Fibroblast of villous mesenchyme (primary cell): ENCODE measurements at regions not wholly inside any gene's neighbourhood (a gene's known extent, or its start where the extent isn't known, plus 50 kb on each side); places are given as distances from the start of the nearest gene placed in this dataset.
"Not testable (repeated sequence)": the region's sequence is repeated elsewhere in the genome, so short reads cannot be mapped to it uniquely, and the experiment has no call there.

Experiments
- DNase-seq: peaks from one replicate; pipeline ENCODE4 v3.0.0-alpha.2; 2010; ENCODE audit warnings: low read depth
- H3K4me3 ChIP-seq: 2 replicates; pipeline ENCODE4 v1.5.1; 2011; ENCODE audit warnings: low read depth, mild to moderate bottlenecking, low read length
- CTCF ChIP-seq: IDR thresholded peaks from 2 replicates; pipeline ENCODE4 v1.5.1; 2012; ENCODE audit warnings: low read depth, mild to moderate bottlenecking, low read length; ENCODE audit not compliant: insufficient read depth

- DNase-seq: peak; percentile 28
- no peak for TF ChIP-seq CTCF
- H3K4me3 ChIP-seq: no peak overlapping the region
These were observed 266.9 kb upstream of the GULP1 start for GRCh38 chr2:188024811-188025210.

DNA sequence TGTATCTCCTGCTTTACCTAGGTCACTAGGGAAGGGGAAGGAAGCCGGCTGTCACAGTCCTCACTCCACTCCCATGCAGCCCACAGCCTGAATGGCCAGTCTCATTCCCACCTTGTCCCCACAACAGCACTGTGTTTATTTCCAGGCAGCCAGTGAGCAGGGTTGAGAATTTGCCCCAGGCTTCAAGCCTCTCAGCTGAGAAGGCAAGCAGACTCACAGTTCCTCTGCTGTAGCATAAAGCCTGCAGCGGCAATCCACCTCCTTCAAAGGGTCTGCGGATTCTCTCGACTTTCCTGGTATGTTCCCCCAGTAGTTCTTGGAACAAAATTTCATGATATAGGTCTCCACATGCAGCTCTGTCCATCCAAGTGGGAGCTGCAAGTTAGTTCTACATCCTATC, 262.9 kb upstream of the GULP1 start:
- TF ChIP-seq CTCF: no peak
- no peak overlapping the region for H3K4me3 ChIP-seq

GRCh38 chr2:188032306-188032705, 259.4 kb upstream of the GULP1 start:
- DNase-seq: no peak
- no peak overlapping the region for H3K4me3 ChIP-seq
- no peak for TF ChIP-seq CTCF

More for the DNA sequence above, 262.9 kb upstream of the GULP1 start:
- no peak for DNase-seq

GRCh38 chr2:188032786-188033185, 258.9 kb upstream of the GULP1 start:
- TF ChIP-seq CTCF: no peak
- no peak overlapping the region for H3K4me3 ChIP-seq
- no peak for DNase-seq

- not testable (repeated sequence) for DNase-seq, H3K4me3 ChIP-seq
These were observed 258.4 kb upstream of the GULP1 start for GRCh38 chr2:188033240-188033639.

DNA sequence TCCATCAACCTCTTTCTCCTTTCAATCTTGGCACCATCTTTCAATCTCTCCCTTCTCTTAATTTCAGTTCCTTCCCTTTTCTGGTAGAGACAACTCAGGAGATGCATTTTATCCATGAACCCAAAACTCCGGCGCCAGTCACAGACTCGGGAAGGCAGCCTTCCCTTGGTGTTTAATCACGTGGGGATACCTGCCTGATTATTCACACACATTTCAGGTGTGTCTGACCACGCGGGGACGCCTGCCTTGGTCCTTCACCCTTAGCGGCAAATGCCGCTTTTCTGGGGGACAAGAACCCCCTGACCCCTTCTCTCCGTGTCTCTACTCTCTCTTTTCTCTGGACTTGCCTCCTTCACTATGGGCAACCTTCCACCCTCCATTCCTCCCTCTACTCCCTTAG, 257.6 kb upstream of the GULP1 start:
- DNase-seq, H3K4me3 ChIP-seq: not testable (repeated sequence)

GRCh38 chr2:188035377-188035776, 256.3 kb upstream of the GULP1 start:
- not testable (repeated sequence) for DNase-seq, H3K4me3 ChIP-seq

GRCh38 chr2:188036786-188037185, 254.9 kb upstream of the GULP1 start:
- DNase-seq: peak; percentile 78
- H3K4me3 ChIP-seq: not testable (repeated sequence)

DNA sequence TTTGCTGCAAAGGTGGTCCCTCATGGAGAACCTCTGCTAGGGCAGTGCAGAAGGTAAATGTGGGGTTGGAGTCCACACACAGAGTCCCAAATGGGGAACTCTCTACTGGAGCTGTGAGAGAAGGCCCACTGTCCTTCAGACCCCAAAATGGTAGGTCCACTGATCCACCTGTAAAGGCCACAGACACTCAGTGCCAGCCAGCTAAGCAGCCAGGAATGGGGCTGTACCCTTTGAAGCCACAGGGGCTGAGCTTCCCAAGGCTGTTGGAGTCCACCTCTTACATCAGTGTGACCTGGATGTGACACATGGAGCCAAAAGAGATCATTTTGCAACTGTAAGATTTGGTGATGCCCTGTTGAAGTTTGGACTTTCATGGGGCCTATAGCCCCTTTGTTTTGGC, 252.4 kb upstream of the GULP1 start:
- TF ChIP-seq CTCF: no peak
- no peak for DNase-seq
- no peak overlapping the region for H3K4me3 ChIP-seq
